RCC 7860 (cell line): ENCODE measurements at regions not wholly inside any gene's neighbourhood (a gene's known extent, or its start where the extent isn't known, plus 50 kb on each side); places are given as distances from the start of the nearest gene placed in this dataset.
"Not testable (repeated sequence)": the region's sequence is repeated elsewhere in the genome, so short reads cannot be mapped to it uniquely, and the experiment has no call there.

Experiments used
- DNase-seq: peaks from one replicate; pipeline ENCODE4 v3.0.0-alpha.2; 2015; ENCODE audit warnings: low spot score
- FAIRE-seq: peaks from 2 replicates; lab custom pipeline; 2012; peaks lifted over from hg19 to GRCh38; lab: Jason Lieb, UNC

- not testable (repeated sequence) for DNase-seq, FAIRE-seq
Measured at GRCh38 chr3:143175940-143176894, 56.6 kb downstream of the CHST2 start.

- DNase-seq, FAIRE-seq: not testable (repeated sequence)
Measured at GRCh38 chr3:143177965-143178364, 58.4 kb downstream of the CHST2 start.

- not testable (repeated sequence) for FAIRE-seq, DNase-seq
Measured at GRCh38 chr3:143178775-143179548, 59.4 kb downstream of the CHST2 start.

- FAIRE-seq (no peak), DNase-seq (no peak)
Measured at GRCh38 chr3:143179603-143180002, 60.0 kb downstream of the CHST2 start.

GRCh38 chr3:143180860-143181259 lies 61.3 kb downstream of the CHST2 start:
- FAIRE-seq, DNase-seq: not testable (repeated sequence)

GRCh38 chr3:143181977-143182376 lies 62.4 kb downstream of the CHST2 start:
- not testable (repeated sequence) for DNase-seq, FAIRE-seq

GRCh38 chr3:143182866-143183664 lies 63.5 kb downstream of the CHST2 start:
- DNase-seq (no peak), FAIRE-seq (no peak)

GRCh38 chr3:143183665-143183964 lies 64.0 kb downstream of the CHST2 start:
- FAIRE-seq (no peak), DNase-seq (no peak)

- FAIRE-seq (no peak), DNase-seq (no peak)
Measured at GRCh38 chr3:143184099-143184498, 64.5 kb downstream of the CHST2 start.

- FAIRE-seq (no peak), DNase-seq (no peak)
Measured at GRCh38 chr3:143185401-143185800, 65.8 kb downstream of the CHST2 start.

GRCh38 chr3:143187111-143187510 lies 67.5 kb downstream of the CHST2 start:
- DNase-seq (no peak), FAIRE-seq (no peak)

- FAIRE-seq: no peak
- DNase-seq: no peak
Measured at GRCh38 chr3:143188881-143189280, 69.3 kb downstream of the CHST2 start.

GRCh38 chr3:143190101-143190500 lies 70.5 kb downstream of the CHST2 start:
- DNase-seq (no peak), FAIRE-seq (no peak)

GRCh38 chr3:143192193-143192592 lies 72.6 kb downstream of the CHST2 start:
- FAIRE-seq (no peak), DNase-seq (no peak)

- DNase-seq: no peak
- FAIRE-seq: no peak
Measured at GRCh38 chr3:143200001-143200924, 80.7 kb downstream of the CHST2 start.

GRCh38 chr3:143201045-143201444 lies 81.5 kb downstream of the CHST2 start:
- DNase-seq: no peak

GRCh38 chr3:143201870-143202752 lies 82.5 kb downstream of the CHST2 start:
- DNase-seq: peak; percentile 22

More at GRCh38 chr3:143201045-143201444, 81.5 kb downstream of the CHST2 start:
- FAIRE-seq: no peak

GRCh38 chr3:143203142-143203541 lies 83.6 kb downstream of the CHST2 start:
- FAIRE-seq: no peak
- DNase-seq: no peak

More at GRCh38 chr3:143201870-143202752, 82.5 kb downstream of the CHST2 start:
- peak; percentile 31 for FAIRE-seq

GRCh38 chr3:143203848-143204247 lies 84.3 kb downstream of the CHST2 start:
- DNase-seq (peak; percentile 55), FAIRE-seq (peak; percentile 81)
